ENCODE measurements at regions not wholly inside any gene's neighbourhood (a gene's known extent, or its start where the extent isn't known, plus 50 kb on each side); places are given as distances from the start of the nearest gene placed in this dataset.

DNA sequence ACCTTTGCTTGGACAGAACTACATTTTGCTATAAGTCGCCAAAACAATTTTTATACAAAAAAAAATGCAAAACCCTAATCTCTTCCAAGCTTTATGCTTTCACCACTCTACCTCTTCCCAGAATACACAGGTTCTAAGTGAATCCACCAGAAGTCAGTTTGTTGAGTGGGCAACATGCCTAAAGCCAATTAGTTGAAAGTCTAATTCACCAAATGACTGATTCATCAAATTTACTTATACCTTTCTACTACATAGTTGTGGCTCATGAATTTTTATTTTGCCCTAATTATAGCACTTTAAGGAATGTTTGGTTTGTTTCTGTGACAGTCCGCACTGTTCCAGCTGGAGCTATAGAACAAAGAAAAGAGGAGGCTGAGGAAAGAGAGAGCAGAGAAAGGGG is 265.9 kb upstream of the TGFBR2 start:
- TF ChIP-seq CTCF (IDR thresholded peaks at IDR 0.05; ENCODE audit: poor library complexity) (no peak), EZH2phosphoT487 (IDR thresholded peaks at IDR 0.05; ENCODE audit: low read depth, severe bottlenecking, unreplicated experiment) (no peak)

Data from hepatocyte (in vitro differentiated cells).